ENCODE measurements at regions not wholly inside any gene's neighbourhood (a gene's known extent, or its start where the extent isn't known, plus 50 kb on each side); places are given as distances from the start of the nearest gene placed in this dataset.

DNA sequence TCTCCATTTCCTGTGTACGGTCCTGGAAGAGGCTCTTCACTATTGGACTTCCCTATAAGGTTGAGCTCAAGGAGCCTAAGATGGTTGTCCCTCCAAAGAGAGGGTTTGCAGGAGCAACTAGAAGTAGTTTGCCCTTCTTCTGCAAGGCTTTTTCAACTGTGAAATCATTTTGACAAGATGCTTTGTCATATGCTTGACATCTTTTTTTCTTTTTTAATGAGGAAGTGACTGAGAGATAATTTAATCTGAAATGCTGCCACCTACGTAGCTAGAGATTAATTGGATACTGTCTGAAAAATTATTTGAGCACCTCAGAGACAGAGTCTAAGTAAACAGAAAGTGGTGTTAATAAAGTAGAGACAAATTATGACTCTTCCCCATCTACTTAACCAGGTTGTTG, 97.0 kb downstream of the CHRM3 start:
- no peaks in the 10 kb centered on the region for H3K27me3 ChIP-seq
- DNase-seq (ENCODE audit: low spot score) = no peak
- no peak overlapping the region for H3K27ac ChIP-seq
- 68% methylated on average over 2 of the region's 2 CpGs for WGBS (ENCODE audit: low lambda C conversion rate, missing lambda C conversion rate)
- H3K9me2 ChIP-seq (replicated peaks; ENCODE audit: insufficient read depth) = peaks cover 3% of the 10 kb centered on the region
- H3K4me2 ChIP-seq = no peak overlapping the region
- H4K20me1 ChIP-seq (ENCODE audit: insufficient read depth, poor library complexity, severe bottlenecking) = no peaks in the 10 kb centered on the region
- H3K4me1 ChIP-seq (ENCODE audit: insufficient read depth) = no peaks in the 10 kb centered on the region
- H3K9me3 ChIP-seq (ENCODE audit: low read depth) = no peaks in the 10 kb centered on the region
- H3K4me3 ChIP-seq = no peak overlapping the region
- H3K79me2 ChIP-seq = no peaks in the 10 kb centered on the region
- H3K36me3 ChIP-seq (replicated peaks; ENCODE audit: insufficient read depth, low read depth) = no peaks in the 10 kb centered on the region
- no peak overlapping the region for H2AFZ ChIP-seq
- TF ChIP-seq EZH2 (IDR thresholded peaks at IDR 0.05; ENCODE audit: borderline replicate concordance) = no peak
- TF ChIP-seq, protein P1, sequence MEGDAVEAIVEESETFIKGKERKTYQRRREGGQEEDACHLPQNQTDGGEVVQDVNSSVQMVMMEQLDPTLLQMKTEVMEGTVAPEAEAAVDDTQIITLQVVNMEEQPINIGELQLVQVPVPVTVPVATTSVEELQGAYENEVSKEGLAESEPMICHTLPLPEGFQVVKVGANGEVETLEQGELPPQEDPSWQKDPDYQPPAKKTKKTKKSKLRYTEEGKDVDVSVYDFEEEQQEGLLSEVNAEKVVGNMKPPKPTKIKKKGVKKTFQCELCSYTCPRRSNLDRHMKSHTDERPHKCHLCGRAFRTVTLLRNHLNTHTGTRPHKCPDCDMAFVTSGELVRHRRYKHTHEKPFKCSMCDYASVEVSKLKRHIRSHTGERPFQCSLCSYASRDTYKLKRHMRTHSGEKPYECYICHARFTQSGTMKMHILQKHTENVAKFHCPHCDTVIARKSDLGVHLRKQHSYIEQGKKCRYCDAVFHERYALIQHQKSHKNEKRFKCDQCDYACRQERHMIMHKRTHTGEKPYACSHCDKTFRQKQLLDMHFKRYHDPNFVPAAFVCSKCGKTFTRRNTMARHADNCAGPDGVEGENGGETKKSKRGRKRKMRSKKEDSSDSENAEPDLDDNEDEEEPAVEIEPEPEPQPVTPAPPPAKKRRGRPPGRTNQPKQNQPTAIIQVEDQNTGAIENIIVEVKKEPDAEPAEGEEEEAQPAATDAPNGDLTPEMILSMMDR (IDR thresholded peaks at IDR 0.05; ENCODE audit: poor library complexity) = no peak
- no peak for TF ChIP-seq EZH2phosphoT487 (IDR thresholded peaks at IDR 0.05; ENCODE audit: low read depth, severe bottlenecking, unreplicated experiment)

DNA sequence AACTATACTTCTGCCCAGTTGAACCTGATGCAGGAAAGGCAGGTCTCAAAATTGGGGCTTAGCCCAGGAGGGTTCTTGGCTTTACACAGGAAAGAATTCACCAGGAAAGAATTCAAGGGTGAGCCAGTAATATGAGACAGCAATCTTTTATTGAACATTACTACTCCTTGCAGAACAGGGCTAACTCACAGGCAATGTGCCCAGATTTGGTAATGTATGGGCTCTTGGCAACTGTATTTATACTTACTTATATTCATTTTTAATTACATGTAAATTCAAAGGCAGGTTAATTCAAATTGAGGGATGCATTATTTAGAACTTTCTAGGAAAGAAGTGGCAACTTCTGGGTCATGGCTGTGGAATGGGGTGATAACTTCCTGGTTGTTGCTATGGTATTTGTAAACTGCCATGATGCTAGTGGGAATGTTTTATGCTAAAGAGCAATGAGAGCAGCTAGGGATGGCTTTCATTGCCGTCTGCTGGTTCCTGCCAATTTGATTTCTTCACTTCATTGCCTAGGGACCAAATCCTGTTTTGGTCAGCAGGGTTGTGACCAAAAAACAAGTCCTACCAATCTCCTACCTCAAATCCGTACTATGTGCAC, 107.5 kb downstream of the CHRM3 start:
- H2AFZ ChIP-seq = no peak overlapping the region
- H3K9me2 ChIP-seq (replicated peaks; ENCODE audit: insufficient read depth) = no peaks in the 10 kb centered on the region
- no peaks in the 10 kb centered on the region for H3K4me1 ChIP-seq (ENCODE audit: insufficient read depth)
- no peaks in the 10 kb centered on the region for H4K20me1 ChIP-seq (ENCODE audit: insufficient read depth, poor library complexity, severe bottlenecking)
- no peak for TF ChIP-seq EZH2phosphoT487 (IDR thresholded peaks at IDR 0.05; ENCODE audit: low read depth, severe bottlenecking, unreplicated experiment)
- no peak for TF ChIP-seq EZH2 (IDR thresholded peaks at IDR 0.05; ENCODE audit: borderline replicate concordance)
- TF ChIP-seq, protein P1 (IDR thresholded peaks at IDR 0.05; ENCODE audit: poor library complexity) = no peak
- no peak overlapping the region for H3K4me3 ChIP-seq
- H3K9me3 ChIP-seq (ENCODE audit: low read depth) = no peaks in the 10 kb centered on the region
- H3K27ac ChIP-seq = no peak overlapping the region
- DNase-seq (ENCODE audit: low spot score) = no peak
- H3K36me3 ChIP-seq (replicated peaks; ENCODE audit: insufficient read depth, low read depth) = no peaks in the 10 kb centered on the region
- no peak overlapping the region for H3K4me2 ChIP-seq
- no peaks in the 10 kb centered on the region for H3K27me3 ChIP-seq
- H3K79me2 ChIP-seq = no peaks in the 10 kb centered on the region
- WGBS (ENCODE audit: low lambda C conversion rate, missing lambda C conversion rate) = 97% methylated on average over 2 of the region's 2 CpGs

DNA sequence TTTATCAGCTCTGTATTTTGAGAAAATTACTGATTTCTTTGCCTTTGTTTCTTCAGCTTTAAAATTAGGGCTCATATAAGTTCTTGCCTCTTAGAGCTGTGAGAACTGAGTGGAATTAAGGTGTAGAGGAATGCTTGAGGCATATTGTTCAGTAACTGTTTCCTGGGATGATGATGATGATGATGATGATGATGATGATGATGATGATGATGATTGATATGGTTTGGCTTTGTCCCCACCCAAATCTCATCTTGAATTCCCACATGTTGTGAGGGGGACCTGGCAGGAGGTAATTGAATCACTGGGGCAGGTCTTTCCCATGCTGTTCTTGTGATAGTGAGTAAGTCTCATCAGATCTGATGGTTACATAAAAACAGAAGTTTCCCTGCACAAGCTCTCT, 118.7 kb downstream of the CHRM3 start:
- Histone ChIP-seq H3K9me3 (ENCODE audit: low read depth) (no peaks in the 10 kb centered on the region), H3K79me2 (no peaks in the 10 kb centered on the region), H3K27me3 (no peaks in the 10 kb centered on the region), H3K9me2 (replicated peaks; ENCODE audit: insufficient read depth) (no peaks in the 10 kb centered on the region), H3K4me2 (no peak overlapping the region), H4K20me1 (ENCODE audit: insufficient read depth, poor library complexity, severe bottlenecking) (no peaks in the 10 kb centered on the region), H3K4me3 (no peak overlapping the region), H3K4me1 (ENCODE audit: insufficient read depth) (no peaks in the 10 kb centered on the region), H3K27ac (no peak overlapping the region), H2AFZ (no peak overlapping the region), H3K36me3 (replicated peaks; ENCODE audit: insufficient read depth, low read depth) (no peaks in the 10 kb centered on the region)
- TF ChIP-seq, protein P1 (IDR thresholded peaks at IDR 0.05; ENCODE audit: poor library complexity) = no peak
- no peak for DNase-seq (ENCODE audit: low spot score)

DNA sequence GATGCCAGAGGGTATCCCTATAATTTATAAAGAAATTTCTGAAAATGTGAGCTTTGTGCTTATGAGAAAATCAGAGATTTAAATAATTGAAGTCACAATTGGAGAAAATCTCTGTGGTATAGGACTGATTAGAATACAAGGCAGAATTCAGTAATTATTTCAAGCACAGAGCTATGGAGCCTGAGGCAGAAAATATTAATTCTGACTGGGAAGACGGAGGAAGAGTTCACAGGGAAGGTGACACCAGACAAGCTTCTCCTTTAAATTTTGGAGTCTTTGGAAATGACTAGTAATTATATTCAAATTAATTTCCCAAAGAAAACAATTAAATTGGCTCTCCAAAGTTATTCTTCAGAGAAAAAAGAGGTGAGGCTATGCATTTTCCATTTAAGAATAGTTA, 121.5 kb downstream of the CHRM3 start:
- H3K27me3 ChIP-seq = no peaks in the 10 kb centered on the region
- H2AFZ ChIP-seq = no peak overlapping the region
- TF ChIP-seq, protein P1 (IDR thresholded peaks at IDR 0.05; ENCODE audit: poor library complexity) = no peak
- TF ChIP-seq EZH2phosphoT487 (IDR thresholded peaks at IDR 0.05; ENCODE audit: low read depth, severe bottlenecking, unreplicated experiment) (no peak), EZH2 (IDR thresholded peaks at IDR 0.05; ENCODE audit: borderline replicate concordance) (no peak)
- no peak overlapping the region for H3K4me2 ChIP-seq
- H3K9me2 ChIP-seq (replicated peaks; ENCODE audit: insufficient read depth) = no peaks in the 10 kb centered on the region
- H3K36me3 ChIP-seq (replicated peaks; ENCODE audit: insufficient read depth, low read depth) = no peaks in the 10 kb centered on the region
- no peak overlapping the region for H3K27ac ChIP-seq
- no peaks in the 10 kb centered on the region for H3K79me2 ChIP-seq
- no peaks in the 10 kb centered on the region for H3K4me1 ChIP-seq (ENCODE audit: insufficient read depth)
- no peak for DNase-seq (ENCODE audit: low spot score)
- no peaks in the 10 kb centered on the region for H4K20me1 ChIP-seq (ENCODE audit: insufficient read depth, poor library complexity, severe bottlenecking)
- WGBS (ENCODE audit: low lambda C conversion rate, missing lambda C conversion rate) = 88% methylated on average over 1 of the region's 1 CpG
- no peak overlapping the region for H3K4me3 ChIP-seq
- no peaks in the 10 kb centered on the region for H3K9me3 ChIP-seq (ENCODE audit: low read depth)

Measured in hepatocyte (in vitro differentiated cells).